GM12878 (cell line): ENCODE measurements at regions not wholly inside any gene's neighbourhood (a gene's known extent, or its start where the extent isn't known, plus 50 kb on each side); places are given as distances from the start of the nearest gene placed in this dataset.

ENCODE experiments used
- ATAC-seq: fragments of 200-7000 bp; cut with Tn5 transposase; 3 replicates; pipeline ENCODE4 v1.9.1; 2020; ENCODE audit warnings: mild to moderate bottlenecking, moderate library complexity
- BruUV-seq: library from RNA; stranded (reverse); fragments of 400-500 nt; replicated peaks from 2 replicates; lab custom pipeline; 2021; lab: Mats Ljungman, UMichigan
- CTCF ChIA-PET: fragments of 300-600 bp; sonication (Branson Sonifier 250); formaldehyde crosslinking; extraction: SDS; loops from one replicate; lab custom pipeline; 2021; ENCODE audit warnings: inconsistent platforms; lab: Yijun Ruan, JAX
- POLR2A ChIA-PET: fragments of 350-600 bp; formaldehyde crosslinking; extraction: SDS; loops from one replicate; lab custom pipeline; 2021; ENCODE audit warnings: inconsistent platforms; lab: Charles Lee
- RAD21 ChIA-PET: fragments of 300-600 bp; sonication (Branson Sonifier 250); formaldehyde crosslinking; loops from one replicate; lab custom pipeline; 2023; ENCODE audit warnings: antibody characterized with exemption; ENCODE audit not compliant: unreplicated experiment; lab: Charles Lee
- SMC1A ChIA-PET: fragments of 300-600 bp; sonication (Branson Sonifier 250); formaldehyde crosslinking; loops from one replicate; lab custom pipeline; 2023; ENCODE audit not compliant: unreplicated experiment, uncharacterized antibody; lab: Charles Lee
- DNase-seq: peaks from one replicate; pipeline ENCODE4 v3.0.0-alpha.2; 2011; ENCODE audit warnings: low read depth, low spot score
- FAIRE-seq: peaks from 3 replicates; lab custom pipeline; 2011; peaks lifted over from hg19 to GRCh38; lab: Jason Lieb, UNC
- H2AFZ ChIP-seq: 2 replicates; pipeline ENCODE4 v1.6.0; 2011; ENCODE audit warnings: low read depth, low read length, control low read depth; ENCODE audit not compliant: control insufficient read depth
- H3K27ac ChIP-seq: 2 replicates; pipeline ENCODE4 v1.5.1; 2011; ENCODE audit warnings: control low read depth; ENCODE audit not compliant: control insufficient read depth, insufficient read depth
- H3K27me3 ChIP-seq, 2 experiments: replicated peaks in 1 of 2; 2 replicates each; pipeline versions ENCODE4 v1.6.0 to v1.6.1; 2011; ENCODE audit warnings: low read length in 1 of 2; ENCODE audit not compliant: control insufficient read depth in 2 of 2, insufficient read depth in 2 of 2
- H3K36me3 ChIP-seq, 2 experiments: 2 replicates each; pipeline ENCODE4 v1.5.1; 2011; ENCODE audit warnings: low read length in 1 of 2; ENCODE audit not compliant: control insufficient read depth in 2 of 2, insufficient read depth in 2 of 2
- H3K4me1 ChIP-seq: 2 replicates; pipeline ENCODE4 v1.6.1; 2011; ENCODE audit warnings: mild to moderate bottlenecking, low read length, moderate library complexity, mixed read lengths; ENCODE audit not compliant: control insufficient read depth, insufficient read depth
- H3K4me2 ChIP-seq: 2 replicates; pipeline ENCODE4 v1.6.0; 2011; ENCODE audit warnings: control low read depth; ENCODE audit not compliant: control insufficient read depth, insufficient read depth
- H3K4me3 ChIP-seq: fragments of 200-600 bp; sonication (generic); 2 replicates; pipeline ENCODE4 v1.5.1; 2016
- H3K79me2 ChIP-seq: 2 replicates; pipeline ENCODE4 v1.6.0; 2011; ENCODE audit warnings: low read length; ENCODE audit not compliant: control insufficient read depth, insufficient read depth
- H3K9ac ChIP-seq: 2 replicates; pipeline ENCODE4 v1.8.0; 2011; ENCODE audit warnings: low read length, control low read depth, mixed read lengths; ENCODE audit not compliant: control insufficient read depth, insufficient read depth
- H3K9me3 ChIP-seq: replicated peaks from 3 replicates; pipeline ENCODE4 v1.5.1; 2011; ENCODE audit warnings: mild to moderate bottlenecking, low read length; ENCODE audit not compliant: control insufficient read depth, insufficient read depth
- H4K20me1 ChIP-seq: 2 replicates; pipeline ENCODE4 v1.6.0; 2011; ENCODE audit not compliant: control insufficient read depth, insufficient read depth
- ASH2L ChIP-seq: fragments of 300-600, 200-600 bp; sonication (generic); IDR thresholded peaks from 2 replicates; pipeline ENCODE4 v1.6.1; 2017; ENCODE audit warnings: low read depth, mild to moderate bottlenecking, borderline replicate concordance
- CEBPZ ChIP-seq: fragments of 150-350 bp; IDR thresholded peaks from 2 replicates; pipeline ENCODE4 v1.6.1; 2016; ENCODE audit warnings: low read depth, low read length
- EED ChIP-seq: sonication (generic); IDR thresholded peaks from 2 replicates; pipeline ENCODE4 v1.6.1; 2016; ENCODE audit warnings: antibody characterized with exemption, low read depth
- IRF3 ChIP-seq: fragments of 450-650 bp; IDR thresholded peaks from 2 replicates; pipeline ENCODE4 v1.6.1; 2014; ENCODE audit warnings: mild to moderate bottlenecking
- IRF5 ChIP-seq: fragments of 450-650 bp; IDR thresholded peaks from 2 replicates; pipeline ENCODE4 v1.6.1; 2017; ENCODE audit warnings: borderline replicate concordance
- MYB ChIP-seq: fragments of 150-350 bp; IDR thresholded peaks from 2 replicates; pipeline ENCODE4 v1.6.1; 2014; ENCODE audit warnings: mild to moderate bottlenecking, low read depth, low read length, borderline replicate concordance
- NFXL1 ChIP-seq: fragments of 450-650 bp; IDR thresholded peaks from 2 replicates; pipeline ENCODE4 v1.6.1; 2017; ENCODE audit warnings: antibody characterized with exemption, mild to moderate bottlenecking, borderline replicate concordance
- RAD21 ChIP-seq: IDR thresholded peaks from 2 replicates; pipeline ENCODE4 v1.6.1; 2011; ENCODE audit warnings: mild to moderate bottlenecking, low read depth, low read length, moderate library complexity; ENCODE audit not compliant: insufficient read depth
- RFX5 ChIP-seq: IDR thresholded peaks from 2 replicates; pipeline ENCODE4 v1.6.1; 2011; ENCODE audit warnings: low read depth, low read length, improper control_type of control experiment
- SMARCA5 ChIP-seq: fragments of 450-650 bp; IDR thresholded peaks from 2 replicates; pipeline ENCODE4 v1.6.1; 2017; ENCODE audit warnings: mild to moderate bottlenecking
- SRF ChIP-seq, 2 experiments: IDR thresholded peaks; 2 replicates each; pipeline ENCODE4 v1.6.1; 2011; ENCODE audit warnings: low read depth in 2 of 2, low read length in 2 of 2, mild to moderate bottlenecking in 1 of 2, moderate library complexity in 1 of 2
- USF1 ChIP-seq: IDR thresholded peaks from 2 replicates; pipeline ENCODE4 v1.6.1; 2011; ENCODE audit warnings: borderline replicate concordance, low read depth, mild to moderate bottlenecking, moderate library complexity, mixed read lengths, low read length; ENCODE audit not compliant: insufficient read depth; ENCODE audit errors: extremely low read length
- YBX1 ChIP-seq: fragments of 450-650 bp; IDR thresholded peaks from 2 replicates; pipeline ENCODE4 v1.6.1; 2016; ENCODE audit warnings: antibody characterized with exemption
- ZBTB11 ChIP-seq: fragments of 450-650 bp; formaldehyde crosslinking; IDR thresholded peaks from 2 replicates; pipeline ENCODE4 v1.5.0; 2022; ENCODE audit warnings: mild to moderate bottlenecking, missing genetic modification characterization
- WGBS: methylation state at CpG from one replicate; pipeline ENCODE4 v1.1.6; 2016; ENCODE audit warnings: low lambda C conversion rate; ENCODE audit not compliant: insufficient replicate concordance, insufficient coverage; ENCODE audit errors: missing lambda C conversion rate; 5-methylcytosine and 5-hydroxymethylcytosine counted together
- in situ Hi-C: fragments of 300-500 bp; cut with MboI; formaldehyde crosslinking; loops from 9 replicates; pipeline ENCODE4 v1.14.3; 2018; ENCODE audit warnings: mixed read lengths
- intact Hi-C: fragments of 100-400 bp; cut with micrococcal nuclease; formaldehyde crosslinking; loops from one replicate; pipeline ENCODE4 v1.14.2; 2022; ENCODE audit not compliant: unreplicated experiment

GRCh38 chr6:105800398-105800797, 285.7 kb upstream of the PRDM1 start:
- in situ Hi-C loops: no loop called here
- ChIA-PET CTCF (interaction anchor here (1.3 to 1.5 kb wide), 2 partner anchors 9 to 423 kb away, joined by 3 to 4 read pairs; no protein-coding TSS in a partner anchor), SMC1A (interaction anchor here (1.2 to 1.8 kb wide), 2 partner anchors 9 to 12 kb away, joined by 4 to 6 read pairs; no protein-coding TSS in a partner anchor), POLR2A (no interaction called here), RAD21 (interaction anchor here (1.3 kb wide), 1 partner anchor 11 kb away, joined by 3 read pairs; no protein-coding TSS in a partner anchor)
- Histone ChIP-seq H3K9me3 (no peaks in the 10 kb centered on the region; the same call in 1 of the 3 replicates), H2AFZ (no peak overlapping the region), H3K79me2 (no peaks in the 10 kb centered on the region), H3K4me2 (no peak overlapping the region), H3K27me3 (peaks cover 0 to 3% of the 10 kb centered on the region in 2 experiments; a peak in 1 of 4 replicates), H3K4me3 (no peak overlapping the region), H3K9ac (no peak overlapping the region), H3K36me3 (no peaks in the 10 kb centered on the region), H4K20me1 (no peaks in the 10 kb centered on the region), H3K27ac (no peak overlapping the region), H3K4me1 (no peaks in the 10 kb centered on the region)
- DNase-seq: no peak
- no peak for FAIRE-seq
- BruUV-seq: no TSS peak
- intact Hi-C loops: no loop called here
- 88% methylated on average over 2 of the region's 2 CpGs for WGBS
- no peak for ATAC-seq
- no peak for TF ChIP-seq RAD21
- TF ChIP-seq CEBPZ: no peak
- no peak for TF ChIP-seq USF1
- no peak for TF ChIP-seq RFX5
- no peak for TF ChIP-seq YBX1
- TF ChIP-seq SMARCA5: no peak
- TF ChIP-seq IRF5: no peak
- TF ChIP-seq SRF (IDR thresholded peaks at IDR 0.05; ENCODE audit: low read depth in 2 of 2, low read length in 2 of 2): no peak
- no peak for TF ChIP-seq IRF3
- TF ChIP-seq EED: no peak
- no peak for TF ChIP-seq NFXL1
- TF ChIP-seq ASH2L: no peak
- no peak for TF ChIP-seq MYB
- no peak for TF ChIP-seq ZBTB11
